ENCODE measurements at regions not wholly inside any gene's neighbourhood (a gene's known extent, or its start where the extent isn't known, plus 50 kb on each side); places are given as distances from the start of the nearest gene placed in this dataset.
"Not testable (repeated sequence)": the region's sequence is repeated elsewhere in the genome, so short reads cannot be mapped to it uniquely, and the experiment has no call there.

GRCh38 chr16:13376174-13376573, 474.8 kb downstream of the SHISA9 start:
- ChIA-PET CTCF (no interaction called here), POLR2A (no interaction called here)
- DNase-seq (no peak), ATAC-seq (ENCODE audit: low read depth) (no peak)
- Mint-ChIP-seq H3K4me1 (no peaks in the 10 kb centered on the region), H3K27me3 (no peaks in the 10 kb centered on the region), H3K27ac (no peak overlapping the region), H3K36me3 (ENCODE audit: low read depth) (no peaks in the 10 kb centered on the region), H3K9me3 (peaks cover 12% of the 10 kb centered on the region), H3K4me3 (no peak overlapping the region)
- intact Hi-C loops (cut with micrococcal nuclease) = no loop called here
- TF ChIP-seq CTCF (IDR thresholded peaks at IDR 0.05) = no peak

- Mint-ChIP-seq H3K4me1 (no peaks in the 10 kb centered on the region), H3K9me3 (peaks cover 12% of the 10 kb centered on the region), H3K27me3 (no peaks in the 10 kb centered on the region), H3K27ac (no peak overlapping the region), H3K36me3 (ENCODE audit: low read depth) (no peaks in the 10 kb centered on the region), H3K4me3 (no peak overlapping the region)
- CTCF ChIA-PET = no interaction called here
- no peak for ATAC-seq (ENCODE audit: low read depth)
- intact Hi-C loops (cut with micrococcal nuclease) = no loop called here
- DNase-seq = no peak
- no peak for TF ChIP-seq CTCF (IDR thresholded peaks at IDR 0.05)
- POLR2A ChIA-PET = no interaction called here
These were observed 475.7 kb downstream of the SHISA9 start for GRCh38 chr16:13377143-13377542.

GRCh38 chr16:13378151-13378550, 476.8 kb downstream of the SHISA9 start:
- Mint-ChIP-seq H3K4me1 (no peaks in the 10 kb centered on the region), H3K4me3 (no peak overlapping the region), H3K9me3 (peaks cover 12% of the 10 kb centered on the region), H3K36me3 (ENCODE audit: low read depth) (no peaks in the 10 kb centered on the region), H3K27ac (no peak overlapping the region), H3K27me3 (no peaks in the 10 kb centered on the region)
- ATAC-seq (ENCODE audit: low read depth) (no peak), DNase-seq (no peak)
- ChIA-PET POLR2A (no interaction called here), CTCF (interaction anchor here (1.1 kb wide), 1 partner anchor 8 kb away, joined by 3 read pairs; no protein-coding TSS in a partner anchor)
- intact Hi-C loops (cut with micrococcal nuclease) = no loop called here
- TF ChIP-seq CTCF (IDR thresholded peaks at IDR 0.05) = no peak

GRCh38 chr16:13379266-13379665, 477.9 kb downstream of the SHISA9 start:
- Mint-ChIP-seq H3K27me3 (no peaks in the 10 kb centered on the region), H3K27ac (no peak overlapping the region), H3K4me3 (no peak overlapping the region), H3K36me3 (ENCODE audit: low read depth) (no peaks in the 10 kb centered on the region), H3K4me1 (no peaks in the 10 kb centered on the region), H3K9me3 (peaks cover 12% of the 10 kb centered on the region)
- ATAC-seq (ENCODE audit: low read depth) (no peak), DNase-seq (no peak)
- ChIA-PET CTCF (interaction anchor here (1.1 kb wide), 1 partner anchor 9 kb away, joined by 3 read pairs; no protein-coding TSS in a partner anchor), POLR2A (no interaction called here)
- no peak for TF ChIP-seq CTCF (IDR thresholded peaks at IDR 0.05)
- intact Hi-C loops (cut with micrococcal nuclease) = no loop called here

GRCh38 chr16:13385156-13386040, 484.0 kb downstream of the SHISA9 start:
- intact Hi-C loops (cut with micrococcal nuclease); H3K4me3 Mint-ChIP-seq; H3K27me3 Mint-ChIP-seq; H3K27ac Mint-ChIP-seq; CTCF ChIA-PET; POLR2A ChIA-PET; H3K36me3 Mint-ChIP-seq (ENCODE audit: low read depth); ATAC-seq (ENCODE audit: low read depth); DNase-seq: not testable (repeated sequence)
- Mint-ChIP-seq H3K4me1 (peaks cover 16% of the 10 kb centered on the region), H3K9me3 (peaks cover 29% of the 10 kb centered on the region)

All from activated B cell treated with CpG ODN at 0.5 μM for 24 hours (primary cell).